K562 (cell line): ENCODE measurements at regions not wholly inside any gene's neighbourhood (a gene's known extent, or its start where the extent isn't known, plus 50 kb on each side); places are given as distances from the start of the nearest gene placed in this dataset.

Source experiments
- ATAC-seq: fragments of 200-7000 bp; cut with Tn5 transposase; 3 replicates; pipeline ENCODE4 v1.9.1; 2020; ENCODE audit warnings: moderate library complexity
- BruUV-seq: library from RNA; stranded (reverse); fragments of 400-500 nt; replicated peaks from 2 replicates; lab custom pipeline; 2021; lab: Mats Ljungman, UMichigan
- CTCF ChIA-PET: fragments of 300-600 bp; formaldehyde crosslinking; extraction: SDS; loops from one replicate; lab custom pipeline; 2021; ENCODE audit warnings: low intra/inter-chr PET ratio; lab: Yijun Ruan, JAX
- POLR2A ChIA-PET: fragments of 300-600, 350-650 bp; sonication (Branson Sonifier 250); formaldehyde crosslinking; extraction: SDS; loops from one replicate; lab custom pipeline; 2021; ENCODE audit warnings: antibody characterized with exemption, inconsistent platforms; lab: Yijun Ruan, JAX
- DNase-seq, 4 experiments: peaks; one replicate each; pipeline versions ENCODE4 v3.0.0 to v3.0.0-alpha.2; 2011 to 2018; ENCODE audit warnings: low spot score in 3 of 4, mixed read lengths in 3 of 4; ENCODE audit errors: extremely low read depth in 1 of 4
- FAIRE-seq: peaks from 2 replicates; lab custom pipeline; 2011; peaks lifted over from hg19 to GRCh38; lab: Jason Lieb, UNC
- H2AFZ ChIP-seq: 2 replicates; pipeline ENCODE4 v1.6.0; 2011; ENCODE audit warnings: low read depth, low read length, control low read depth, inconsistent platforms
- H3K27ac ChIP-seq: fragments of 200-600 bp; 3 replicates; pipeline ENCODE4 v1.8.0; 2011; ENCODE audit warnings: low read depth, mild to moderate bottlenecking, control low read depth, inconsistent platforms, low read length, moderate library complexity, mixed read lengths; ENCODE audit errors: extremely low read depth
- H3K27me3 ChIP-seq, 2 experiments: fragments of 300-600 bp in 1 of 2; 2 replicates in 1 of 2; 3 replicates in 1 of 2; pipeline versions ENCODE4 v1.6.0 to v1.8.0; 2011; ENCODE audit warnings: inconsistent platforms in 2 of 2, low read length in 2 of 2, mild to moderate bottlenecking in 1 of 2, mixed read lengths in 1 of 2, moderate library complexity in 1 of 2; ENCODE audit not compliant: control insufficient read depth in 2 of 2, insufficient read depth in 2 of 2
- H3K36me3 ChIP-seq: fragments of 300-600 bp; 3 replicates; pipeline ENCODE4 v1.8.0; 2011; ENCODE audit warnings: mild to moderate bottlenecking, low read length, inconsistent platforms; ENCODE audit not compliant: control insufficient read depth, insufficient read depth
- H3K4me1 ChIP-seq, 2 experiments: fragments of 200-600 bp in 1 of 2; replicated peaks in 1 of 2; 2 replicates in 1 of 2; 3 replicates in 1 of 2; pipeline versions ENCODE4 v1.5.1 to v1.8.0; 2011; ENCODE audit warnings: inconsistent platforms in 2 of 2, low read length in 2 of 2, mild to moderate bottlenecking in 1 of 2, mixed read lengths in 1 of 2, moderate library complexity in 1 of 2; ENCODE audit not compliant: control insufficient read depth in 2 of 2, insufficient read depth in 2 of 2
- H3K4me2 ChIP-seq: 2 replicates; pipeline ENCODE4 v1.6.1; 2011; ENCODE audit warnings: low read length, control low read depth, inconsistent platforms, mixed read lengths; ENCODE audit not compliant: insufficient read depth
- H3K4me3 ChIP-seq: fragments of 200-600 bp; sonication (generic), shearing (Covaris generic); 2 replicates; pipeline ENCODE4 v1.5.1; 2016; ENCODE audit warnings: control low read depth, inconsistent platforms
- H3K79me2 ChIP-seq: fragments of 200-600 bp; 3 replicates; pipeline ENCODE4 v1.8.0; 2011; ENCODE audit warnings: low read length, inconsistent platforms; ENCODE audit not compliant: control insufficient read depth, insufficient read depth
- H3K9ac ChIP-seq, 2 experiments: 2 replicates each; pipeline versions ENCODE4 v1.6.0 to v1.6.1; 2011; ENCODE audit warnings: low read depth in 2 of 2, low read length in 2 of 2, control low read depth in 1 of 2, inconsistent platforms in 1 of 2, mild to moderate bottlenecking in 1 of 2, mixed read lengths in 1 of 2; ENCODE audit not compliant: insufficient read depth in 1 of 2
- H3K9me1 ChIP-seq: one replicate; pipeline ENCODE4 v1.6.0; 2011; ENCODE audit warnings: inconsistent platforms, mild to moderate bottlenecking, low read length, moderate library complexity; ENCODE audit not compliant: control insufficient read depth, insufficient read depth
- H3K9me3 ChIP-seq: replicated peaks from 2 replicates; pipeline ENCODE4 v1.5.1; 2011; ENCODE audit warnings: low read depth, low read length, inconsistent platforms; ENCODE audit not compliant: control insufficient read depth, insufficient read depth
- H4K20me1 ChIP-seq: replicated peaks from 2 replicates; pipeline ENCODE4 v1.6.1; 2011; ENCODE audit warnings: low read length, inconsistent platforms, mixed read lengths; ENCODE audit not compliant: control insufficient read depth, insufficient read depth
- CEBPZ ChIP-seq: fragments of 150-350 bp; IDR thresholded peaks from 2 replicates; pipeline ENCODE4 v1.6.1; 2014; ENCODE audit warnings: low read depth, mild to moderate bottlenecking, low read length, borderline replicate concordance
- CREBBP ChIP-seq: IDR thresholded peaks from one replicate; pipeline ENCODE4 v1.6.1; 2012; ENCODE audit warnings: low read depth, mild to moderate bottlenecking, control low read depth, inconsistent platforms, low read length
- ELF1 ChIP-seq: fragments of 200-800 bp; sonication (Bioruptor generic); IDR thresholded peaks from 2 replicates; pipeline ENCODE4 v1.6.1; 2016; ENCODE audit warnings: missing genetic modification characterization, missing compliant biosample characterization
- HMG20B ChIP-seq: fragments of 250-450 bp; sonication (Bioruptor Pico); IDR thresholded peaks from 2 replicates; pipeline ENCODE4 v1.5.0; 2021; ENCODE audit warnings: mild to moderate bottlenecking
- ILF3 ChIP-seq: fragments of 450-650 bp; IDR thresholded peaks from 2 replicates; pipeline ENCODE4 v1.6.1; 2018; ENCODE audit warnings: antibody characterized with exemption, mild to moderate bottlenecking, moderate library complexity, borderline replicate concordance
- KDM1A ChIP-seq, 2 experiments: fragments of 450-650 bp; IDR thresholded peaks; 2 replicates each; pipeline ENCODE4 v1.6.1; 2016; ENCODE audit warnings: mild to moderate bottlenecking in 2 of 2
- MCM5 ChIP-seq: fragments of 450-650 bp; IDR thresholded peaks from 2 replicates; pipeline ENCODE4 v1.6.1; 2016; ENCODE audit warnings: low read depth
- PML ChIP-seq: IDR thresholded peaks from 2 replicates; pipeline ENCODE4 v1.6.1; 2012; ENCODE audit warnings: low read length, inconsistent platforms
- SRF ChIP-seq, 2 experiments: fragments of 250-450, 450-650 bp in 1 of 2; sonication (Bioruptor Pico) in 1 of 2; sonication (generic) in 1 of 2; formaldehyde crosslinking; IDR thresholded peaks; 2 replicates each; pipeline versions ENCODE4 v1.5.0 to v1.5.1; 2020 to 2022; ENCODE audit warnings: mild to moderate bottlenecking in 1 of 2, missing genetic modification reagents in 1 of 2
- TCFL5 ChIP-seq: fragments of 250-450 bp; sonication (Bioruptor Pico); conservative IDR thresholded peaks from 2 replicates; pipeline ENCODE4 v1.6.1; 2021; ENCODE audit warnings: mild to moderate bottlenecking, moderate library complexity, matching md5 sums
- ZNF436 ChIP-seq: fragments of 250-450, 450-650 bp; sonication (Bioruptor Pico); formaldehyde crosslinking; IDR thresholded peaks from 2 replicates; pipeline ENCODE4 v1.7.0; 2020; ENCODE audit warnings: mild to moderate bottlenecking
- ZNF717 ChIP-seq: fragments of 250-450 bp; sonication (Bioruptor Pico); IDR thresholded peaks from 2 replicates; pipeline ENCODE4 v1.5.0; 2021
- WGBS: fragments of 100-300 bp; shearing (Covaris generic); methylation state at CpG from one replicate; pipeline ENCODE4 v1.1.6; 2016; ENCODE audit warnings: low coverage, mixed read lengths; ENCODE audit not compliant: insufficient coverage; ENCODE audit errors: missing lambda C conversion rate; 5-methylcytosine and 5-hydroxymethylcytosine counted together
- in situ Hi-C: fragments of 300-500 bp; cut with MboI; formaldehyde crosslinking; loops from 4 replicates; pipeline ENCODE4 v1.15.0; 2018; ENCODE audit warnings: inconsistent platforms, mixed read lengths
- intact Hi-C: fragments of 100-400 bp; cut with micrococcal nuclease; formaldehyde crosslinking; loops from 2 replicates; pipeline ENCODE4 v1.14.2; 2022
- TF ChIP-seq, protein P1 (sequence below): sonication (generic); formaldehyde crosslinking; IDR thresholded peaks from 2 replicates; pipeline ENCODE4 v1.8.0; 2022; ENCODE audit warnings: mild to moderate bottlenecking, low read depth, missing genetic modification reagents
- TF ChIP-seq, protein P2 (sequence below): sonication (generic); formaldehyde crosslinking; IDR thresholded peaks from 2 replicates; pipeline ENCODE4 v1.8.0; 2023; ENCODE audit warnings: mild to moderate bottlenecking, missing genetic modification reagents
- TF ChIP-seq, protein P3 (sequence below): fragments of 450-650 bp; formaldehyde crosslinking; IDR thresholded peaks from 2 replicates; pipeline ENCODE4 v1.4.0; 2020; ENCODE audit warnings: mild to moderate bottlenecking, moderate library complexity

DNA sequence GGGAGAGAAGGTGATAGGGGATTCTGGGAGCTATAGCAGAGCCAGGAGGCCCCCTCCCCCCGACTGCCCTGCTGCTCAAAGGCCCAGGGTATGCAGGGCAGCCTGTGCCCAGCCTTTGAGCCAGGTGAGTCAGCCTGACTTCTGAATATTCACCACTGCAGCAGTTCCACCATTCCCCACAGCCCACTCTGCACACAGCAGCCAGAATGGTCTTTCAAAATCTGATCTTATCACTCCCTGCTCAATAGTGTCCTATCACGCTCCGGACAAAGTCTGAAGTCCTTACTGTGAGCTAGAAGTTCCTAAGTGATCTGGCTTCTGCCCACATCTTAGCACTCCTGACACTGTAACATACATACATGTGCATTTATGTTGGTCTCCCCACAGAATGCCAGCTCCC, 111.7 kb downstream of the BUD13 start:
- Histone ChIP-seq H3K27me3 (no peaks in the 10 kb centered on the region), H3K79me2 (no peaks in the 10 kb centered on the region), H3K36me3 (no peaks in the 10 kb centered on the region), H3K9me3 (no peaks in the 10 kb centered on the region), H2AFZ (no peak overlapping the region), H3K9me1 (no peaks in the 10 kb centered on the region), H3K4me2 (no peak overlapping the region)
- CTCF ChIA-PET = interaction anchor here (0.7 kb wide), 1 partner anchor 529 kb away, joined by 4 read pairs; no protein-coding TSS in a partner anchor
- 2% methylated on average over 3 of the region's 3 CpGs for WGBS
- FAIRE-seq = no peak
- no peak for ATAC-seq
- BruUV-seq = no TSS peak
- intact Hi-C loops (no loop called here), in situ Hi-C loops (no loop called here)
- POLR2A ChIA-PET = no interaction called here
- no peak for TF ChIP-seq ZNF436 (CRISPR knock-in tag)
- TF ChIP-seq, protein P1, sequence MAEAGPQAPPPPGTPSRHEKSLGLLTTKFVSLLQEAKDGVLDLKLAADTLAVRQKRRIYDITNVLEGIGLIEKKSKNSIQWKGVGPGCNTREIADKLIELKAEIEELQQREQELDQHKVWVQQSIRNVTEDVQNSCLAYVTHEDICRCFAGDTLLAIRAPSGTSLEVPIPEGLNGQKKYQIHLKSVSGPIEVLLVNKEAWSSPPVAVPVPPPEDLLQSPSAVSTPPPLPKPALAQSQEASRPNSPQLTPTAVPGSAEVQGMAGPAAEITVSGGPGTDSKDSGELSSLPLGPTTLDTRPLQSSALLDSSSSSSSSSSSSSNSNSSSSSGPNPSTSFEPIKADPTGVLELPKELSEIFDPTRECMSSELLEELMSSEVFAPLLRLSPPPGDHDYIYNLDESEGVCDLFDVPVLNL = no peak
- no peak for TF ChIP-seq CEBPZ
- no peak for TF ChIP-seq ZNF717 (CRISPR knock-in tag)
- TF ChIP-seq CREBBP = no peak
- TF ChIP-seq TCFL5 = no peak
- no peak for TF ChIP-seq HMG20B (CRISPR knock-in tag)
- no peak for TF ChIP-seq PML
- TF ChIP-seq, protein P2, sequence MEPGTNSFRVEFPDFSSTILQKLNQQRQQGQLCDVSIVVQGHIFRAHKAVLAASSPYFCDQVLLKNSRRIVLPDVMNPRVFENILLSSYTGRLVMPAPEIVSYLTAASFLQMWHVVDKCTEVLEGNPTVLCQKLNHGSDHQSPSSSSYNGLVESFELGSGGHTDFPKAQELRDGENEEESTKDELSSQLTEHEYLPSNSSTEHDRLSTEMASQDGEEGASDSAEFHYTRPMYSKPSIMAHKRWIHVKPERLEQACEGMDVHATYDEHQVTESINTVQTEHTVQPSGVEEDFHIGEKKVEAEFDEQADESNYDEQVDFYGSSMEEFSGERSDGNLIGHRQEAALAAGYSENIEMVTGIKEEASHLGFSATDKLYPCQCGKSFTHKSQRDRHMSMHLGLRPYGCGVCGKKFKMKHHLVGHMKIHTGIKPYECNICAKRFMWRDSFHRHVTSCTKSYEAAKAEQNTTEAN (CRISPR knock-in tag) = no peak
- TF ChIP-seq KDM1A (IDR thresholded peaks at IDR 0.05) = no peak
- no peak for TF ChIP-seq SRF (CRISPR knock-in tag; IDR thresholded peaks at IDR 0.05)
- TF ChIP-seq ELF1 = no peak
- no peak for TF ChIP-seq ILF3
- no peak for TF ChIP-seq MCM5
- TF ChIP-seq, protein P3, sequence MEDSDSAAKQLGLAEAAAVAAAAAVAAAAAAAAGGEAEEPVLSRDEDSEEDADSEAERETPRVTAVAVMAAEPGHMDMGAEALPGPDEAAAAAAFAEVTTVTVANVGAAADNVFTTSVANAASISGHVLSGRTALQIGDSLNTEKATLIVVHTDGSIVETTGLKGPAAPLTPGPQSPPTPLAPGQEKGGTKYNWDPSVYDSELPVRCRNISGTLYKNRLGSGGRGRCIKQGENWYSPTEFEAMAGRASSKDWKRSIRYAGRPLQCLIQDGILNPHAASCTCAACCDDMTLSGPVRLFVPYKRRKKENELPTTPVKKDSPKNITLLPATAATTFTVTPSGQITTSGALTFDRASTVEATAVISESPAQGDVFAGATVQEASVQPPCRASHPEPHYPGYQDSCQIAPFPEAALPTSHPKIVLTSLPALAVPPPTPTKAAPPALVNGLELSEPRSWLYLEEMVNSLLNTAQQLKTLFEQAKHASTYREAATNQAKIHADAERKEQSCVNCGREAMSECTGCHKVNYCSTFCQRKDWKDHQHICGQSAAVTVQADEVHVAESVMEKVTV = no peak
- TF ChIP-seq, all 486 proteins: peak for 0
- Histone ChIP-seq H3K4me3 (no peak overlapping the region), H3K4me1 (no peaks in the 10 kb centered on the region), H4K20me1 (no peaks in the 10 kb centered on the region), H3K9ac (no peak overlapping the region), H3K27ac (no peak overlapping the region)
- no peak for DNase-seq
